ENCODE measurements at regions not wholly inside any gene's neighbourhood (a gene's known extent, or its start where the extent isn't known, plus 50 kb on each side); places are given as distances from the start of the nearest gene placed in this dataset.
"Not testable (repeated sequence)": the region's sequence is repeated elsewhere in the genome, so short reads cannot be mapped to it uniquely, and the experiment has no call there.

DNA sequence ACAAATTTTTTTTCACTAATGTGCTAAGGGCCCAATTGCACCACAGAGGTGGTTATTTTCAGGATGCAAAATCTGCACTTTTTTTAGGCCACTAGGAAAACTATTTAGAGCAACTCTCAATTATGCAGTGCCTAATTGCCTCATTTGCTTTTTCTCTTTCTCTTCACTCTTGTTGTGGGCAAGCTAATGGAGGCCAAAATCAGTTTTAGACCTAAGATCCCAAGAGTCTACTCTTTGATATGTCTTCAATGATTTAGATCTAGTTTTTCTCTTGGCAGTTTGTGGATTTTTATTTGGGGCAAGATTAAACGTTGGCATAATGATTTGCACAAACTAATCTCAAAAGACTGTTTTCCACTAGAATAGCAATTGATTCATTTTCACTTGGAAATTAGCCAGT lies 1996.9 kb downstream of the LRRC4C start:
- DNase-seq = no peak

DNA sequence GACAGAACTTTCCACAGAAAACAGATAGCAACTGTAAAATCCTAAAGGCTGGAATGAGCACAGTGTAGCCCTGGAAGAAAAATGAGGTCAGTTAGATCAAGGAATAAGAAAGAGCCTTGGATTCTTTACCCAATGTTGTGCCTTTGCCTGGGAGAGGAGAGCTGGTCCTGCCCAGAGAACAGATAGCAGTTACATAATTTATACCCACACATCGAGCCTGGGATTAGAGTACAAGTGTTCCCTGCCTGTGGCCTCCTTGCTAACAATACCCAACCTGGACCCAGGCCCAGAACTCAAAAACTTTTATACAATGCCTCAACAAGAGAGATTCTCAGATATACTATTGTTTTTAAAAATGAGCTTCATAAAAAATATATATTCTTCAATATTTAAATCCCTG lies 1998.4 kb downstream of the LRRC4C start:
- DNase-seq = no peak

DNA sequence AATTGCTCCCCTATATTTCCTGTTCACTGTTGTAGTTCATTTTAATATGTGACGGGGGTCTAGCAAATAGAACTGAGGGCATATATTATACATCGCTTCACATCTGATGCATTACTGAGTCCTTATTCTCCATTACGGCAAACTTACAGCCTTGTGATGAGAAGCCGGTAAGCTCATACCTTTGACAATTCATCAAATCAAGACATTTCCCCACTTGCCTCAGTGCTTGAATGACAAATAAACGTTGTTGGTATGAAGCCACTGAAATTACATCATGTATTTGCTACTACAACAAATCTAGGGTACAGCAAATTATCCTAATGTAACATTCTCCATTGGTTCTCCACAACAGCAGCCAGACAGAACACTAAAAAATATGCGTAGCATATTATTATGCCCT lies 1999.8 kb downstream of the LRRC4C start:
- no peak for DNase-seq

DNA sequence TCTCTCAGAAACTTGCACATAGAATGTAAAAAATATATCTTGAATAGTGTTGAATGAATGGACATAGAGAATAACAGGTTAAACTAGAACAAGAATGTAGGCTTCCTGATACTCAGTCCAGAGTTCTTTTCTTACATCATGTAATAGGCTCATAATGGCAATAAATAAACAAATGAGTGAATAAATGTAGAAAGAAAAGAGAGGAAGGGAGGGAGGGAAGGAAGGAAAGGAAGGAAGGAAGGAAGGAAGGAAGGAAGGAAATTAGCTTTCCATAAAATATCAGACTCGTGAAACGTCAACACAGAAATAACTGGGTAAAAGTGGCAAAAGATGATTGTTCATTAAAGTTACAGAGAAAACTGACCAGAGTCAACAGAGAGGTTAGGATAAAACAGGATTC lies 2001.0 kb downstream of the LRRC4C start:
- DNase-seq = no peak

DNA sequence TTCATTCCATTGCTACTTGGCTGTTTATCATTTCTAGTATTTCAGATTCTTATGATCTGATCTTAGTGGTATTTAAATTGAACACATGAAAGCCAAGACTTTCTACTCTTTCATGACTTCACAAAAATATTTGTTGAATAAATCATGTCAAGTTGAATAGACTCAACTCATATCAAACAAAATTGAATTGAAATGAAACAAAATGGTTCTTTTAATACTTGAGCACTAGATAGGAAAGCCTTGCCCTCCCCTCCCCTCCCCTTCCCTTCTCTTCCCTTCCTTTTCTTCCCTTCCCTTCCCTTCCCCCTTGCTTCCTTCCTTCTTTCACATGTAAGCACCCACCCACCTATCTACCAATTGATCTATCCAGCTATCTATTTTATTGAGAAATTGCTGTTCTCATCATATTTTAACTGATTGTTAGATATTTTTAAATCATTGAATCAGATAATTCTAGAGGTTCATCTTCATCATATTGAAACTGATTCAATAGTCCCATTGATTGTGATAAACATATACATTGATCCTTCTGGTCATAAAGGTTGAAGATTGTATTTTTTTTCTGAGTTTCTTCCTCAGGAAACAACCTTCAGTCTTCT lies 2015.9 kb downstream of the LRRC4C start:
- no peak for DNase-seq

DNA sequence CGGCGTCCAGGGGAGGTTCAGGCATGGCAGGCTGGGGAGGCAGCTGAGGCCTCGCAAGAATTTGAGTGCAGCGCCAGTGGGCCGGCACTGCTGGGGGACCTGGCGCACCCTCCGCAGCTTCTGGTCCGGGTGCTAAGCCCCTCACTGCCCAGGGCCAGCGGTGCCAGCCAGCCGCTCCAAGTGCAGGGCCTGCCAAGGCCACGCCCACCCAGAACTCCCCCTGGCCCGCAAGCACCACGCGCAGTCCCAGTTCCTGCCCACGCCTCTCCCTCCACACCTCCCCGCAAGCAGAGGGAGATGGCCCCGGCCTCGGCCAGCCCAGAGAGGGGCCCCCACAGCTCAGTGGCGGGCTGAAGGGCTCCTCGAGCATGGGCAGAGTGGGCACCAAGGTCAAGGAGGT lies 2017.3 kb downstream of the LRRC4C start:
- no peak for DNase-seq

DNA sequence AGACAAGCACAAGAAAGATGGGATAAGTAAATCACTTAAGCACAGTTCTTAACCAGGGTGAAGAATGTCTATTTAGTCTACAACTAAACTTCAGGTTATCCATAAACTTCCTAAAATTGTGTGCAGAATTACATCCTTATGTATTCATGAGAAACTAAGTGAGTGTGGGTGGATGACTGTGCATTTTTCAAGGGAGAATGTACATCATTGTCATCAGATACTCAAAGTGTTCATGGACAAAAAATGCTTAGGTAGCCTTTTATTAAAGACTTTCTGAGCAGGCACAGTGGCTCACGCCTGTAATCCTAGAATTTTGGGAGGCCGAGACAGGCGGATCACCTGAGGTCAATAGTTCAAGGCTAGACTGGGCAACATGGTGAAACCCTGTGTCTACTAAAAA lies 2023.8 kb downstream of the LRRC4C start:
- no peak for DNase-seq

DNA sequence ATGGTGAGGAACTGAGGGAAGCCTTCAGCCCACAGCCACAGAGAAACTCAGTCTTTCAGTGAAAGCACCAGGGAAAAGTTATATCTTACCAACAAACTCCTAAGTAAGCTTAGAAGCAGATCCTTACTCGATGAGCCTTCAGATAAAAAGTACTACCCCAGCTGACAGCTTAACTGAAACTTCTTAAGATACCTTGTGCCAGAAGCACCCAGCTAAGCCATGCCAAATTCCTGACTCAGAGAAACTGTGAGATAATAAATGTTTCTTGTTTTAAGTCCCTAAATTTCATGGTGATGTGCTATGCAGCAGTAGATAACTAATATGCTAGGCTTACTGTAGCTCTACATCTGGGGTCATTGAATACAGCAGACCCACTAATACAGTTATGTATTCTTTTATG lies 2025.0 kb downstream of the LRRC4C start:
- no peak for DNase-seq

DNA sequence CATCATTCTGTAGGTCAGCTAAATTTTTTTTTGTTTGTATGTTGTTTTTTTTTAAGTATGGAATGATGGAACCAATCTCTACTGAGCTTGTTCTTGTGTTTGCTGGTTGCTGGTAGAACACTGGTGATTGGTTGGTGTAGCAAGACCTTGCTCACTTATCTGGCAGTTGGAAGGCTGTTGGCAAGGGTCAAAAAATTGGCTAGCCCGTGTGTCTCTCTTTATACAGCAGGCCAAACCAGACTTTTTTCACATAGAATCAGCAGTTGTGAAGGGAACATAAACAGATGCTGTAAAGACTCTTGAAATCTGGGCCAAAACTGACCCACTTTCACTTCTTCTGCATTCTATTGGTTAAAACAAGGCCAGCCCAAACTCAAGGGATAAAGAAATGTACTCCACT lies 2026.5 kb downstream of the LRRC4C start:
- DNase-seq = no peak

DNA sequence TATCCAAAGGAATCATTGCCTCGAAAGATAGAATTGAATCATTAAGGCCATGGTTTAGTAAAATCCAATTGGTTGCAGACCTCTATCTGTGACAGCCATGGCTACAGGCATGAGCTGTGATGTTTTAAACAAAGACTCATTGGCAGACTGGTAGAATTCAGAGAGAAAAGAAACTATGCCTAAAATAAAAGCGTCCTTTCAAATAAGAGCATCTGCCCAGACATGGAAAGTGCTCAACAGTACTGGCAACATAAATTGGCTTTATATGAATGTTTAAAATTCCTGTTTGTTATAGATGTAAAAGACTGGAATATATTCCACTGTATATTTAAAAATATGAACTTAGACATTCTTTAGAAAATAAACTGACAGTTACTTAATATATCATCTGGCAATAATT lies 2034.2 kb downstream of the LRRC4C start:
- DNase-seq = no peak

DNA sequence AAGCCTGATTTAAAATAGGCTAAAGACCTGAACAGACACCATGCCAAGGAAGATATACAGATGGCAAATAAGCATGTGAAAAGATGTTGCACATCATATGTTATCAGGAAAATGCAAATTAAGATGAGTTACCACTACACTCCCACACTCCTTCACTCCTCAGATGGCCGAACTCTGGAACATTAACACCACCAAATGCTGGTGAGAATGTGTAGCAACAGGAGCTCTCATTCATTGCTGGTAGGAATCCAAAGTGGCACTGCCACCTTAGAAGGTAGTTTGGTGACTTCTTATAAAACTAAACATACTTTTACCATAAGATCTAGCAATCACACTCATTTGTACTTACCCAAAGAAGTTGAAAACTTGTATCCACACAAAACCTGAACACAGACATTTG lies 2047.3 kb downstream of the LRRC4C start:
- DNase-seq = no peak

DNA sequence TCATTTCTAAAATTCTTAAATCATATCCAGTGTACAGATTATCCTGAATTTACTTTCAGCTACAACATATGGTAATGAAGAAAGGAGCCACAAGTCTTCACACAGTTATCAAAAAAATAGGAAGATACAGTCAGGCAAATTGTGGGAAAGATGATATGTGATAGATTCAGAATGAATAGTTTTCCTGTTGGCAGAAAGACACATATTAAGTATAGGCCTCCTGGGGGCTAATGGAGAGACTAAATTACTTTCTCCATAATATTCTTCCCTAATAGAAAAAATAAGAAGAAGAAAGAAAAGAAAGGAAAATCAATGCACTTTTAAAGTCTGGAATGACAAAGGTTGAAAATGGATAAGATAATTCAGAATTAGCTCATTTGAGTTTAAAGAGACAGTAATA lies 2073.5 kb downstream of the LRRC4C start:
- no peak for DNase-seq

DNA sequence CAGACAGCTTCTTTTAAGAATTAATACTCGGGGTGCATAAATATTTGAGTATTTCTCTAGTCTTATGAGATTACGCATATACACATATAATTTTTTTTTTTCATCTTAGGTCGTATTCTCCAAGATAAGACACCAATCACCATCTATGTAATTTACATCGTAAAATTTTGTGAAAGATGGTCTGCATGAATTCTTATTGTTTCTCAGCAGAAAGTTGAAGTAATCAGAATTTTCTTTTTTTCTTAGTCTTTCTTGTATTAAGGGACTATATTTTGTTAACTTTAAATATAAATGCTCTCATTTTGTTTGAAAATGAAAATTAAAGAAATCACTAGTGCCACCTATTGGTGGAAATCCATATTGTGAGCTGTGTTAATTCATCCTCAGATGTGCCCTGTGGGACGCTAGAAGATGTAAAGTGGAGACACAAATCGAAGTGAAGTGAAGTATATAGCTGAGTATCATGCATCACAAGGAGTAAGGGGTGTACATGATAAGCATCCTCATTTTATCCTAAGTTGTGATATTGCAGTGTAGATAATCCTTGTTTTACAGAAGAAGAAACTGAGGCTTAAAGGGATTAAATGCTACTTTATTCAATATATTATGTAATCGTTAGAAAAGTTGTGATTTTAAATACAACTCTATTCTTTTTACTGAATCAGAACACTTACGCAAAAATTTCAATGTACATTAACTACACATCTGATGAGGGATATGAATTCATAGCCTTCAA lies 2084.3 kb downstream of the LRRC4C start:
- no peak for DNase-seq

DNA sequence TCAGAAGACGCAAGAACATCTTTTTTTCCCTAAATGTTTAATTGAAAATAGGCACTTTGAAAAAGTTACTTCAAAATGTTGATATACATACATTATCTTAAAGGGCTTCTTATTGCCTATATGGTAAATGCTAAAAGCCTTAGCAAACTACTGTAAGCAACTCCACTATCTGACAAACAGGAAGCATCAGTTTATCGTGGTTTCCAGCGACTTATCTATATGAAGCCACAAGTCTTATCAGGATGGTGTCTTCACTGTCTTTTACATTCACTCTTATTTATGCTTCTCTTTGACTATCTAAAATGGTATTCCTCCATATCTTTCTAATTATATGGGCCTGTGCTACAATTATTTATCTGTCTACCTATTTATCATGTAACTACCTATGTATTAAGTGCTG lies 2091.9 kb downstream of the LRRC4C start:
- no peak for DNase-seq

DNA sequence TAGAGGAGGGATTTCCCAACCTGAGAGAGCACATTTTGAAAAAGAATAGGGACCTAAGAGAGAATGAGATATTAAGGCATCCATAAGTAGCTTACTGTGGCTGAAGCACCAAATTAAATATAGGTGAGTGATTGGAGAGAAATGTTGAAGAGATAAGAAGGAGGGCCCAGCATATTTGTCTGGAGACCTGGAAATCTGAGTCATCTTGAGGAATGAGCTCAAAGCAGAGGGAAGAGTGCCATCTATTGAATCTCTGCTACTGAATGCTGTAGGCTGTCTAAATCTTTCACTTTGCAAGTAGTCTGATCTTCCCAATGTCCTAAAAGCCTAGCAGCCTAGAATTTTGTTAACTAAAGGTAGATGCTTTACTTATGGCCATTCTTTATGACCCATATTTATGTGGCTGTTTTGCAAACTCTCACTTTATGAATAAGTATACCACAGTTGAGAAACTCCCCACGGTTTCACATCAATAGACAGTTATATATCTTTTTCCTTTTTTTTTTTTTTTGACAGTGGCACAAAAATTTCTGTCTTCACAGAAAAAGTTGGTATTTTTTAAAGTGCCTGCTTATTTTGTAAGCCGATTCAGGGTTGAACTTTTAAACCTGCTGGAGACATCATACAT lies 2093.5 kb downstream of the LRRC4C start:
- no peak for DNase-seq

DNA sequence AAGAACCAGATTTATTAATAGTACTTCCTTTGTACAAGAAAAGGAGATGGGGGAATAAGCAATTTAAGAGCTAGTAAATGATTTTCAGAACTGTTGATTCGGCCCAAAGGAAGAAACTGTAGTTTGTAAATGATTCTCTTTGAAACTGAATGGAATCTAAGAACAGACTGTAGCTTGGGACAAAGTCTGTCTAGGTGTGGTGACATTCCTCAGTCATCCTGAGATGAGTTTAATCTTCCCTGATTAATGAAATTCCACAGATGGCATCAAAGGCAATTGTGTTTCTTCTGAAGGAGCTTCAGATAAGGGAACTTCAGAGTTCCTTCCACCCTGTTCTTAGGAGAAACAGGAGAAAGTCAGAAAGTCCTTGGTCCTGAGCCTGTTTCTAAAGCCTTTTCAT lies 2095.9 kb downstream of the LRRC4C start:
- DNase-seq = no peak

DNA sequence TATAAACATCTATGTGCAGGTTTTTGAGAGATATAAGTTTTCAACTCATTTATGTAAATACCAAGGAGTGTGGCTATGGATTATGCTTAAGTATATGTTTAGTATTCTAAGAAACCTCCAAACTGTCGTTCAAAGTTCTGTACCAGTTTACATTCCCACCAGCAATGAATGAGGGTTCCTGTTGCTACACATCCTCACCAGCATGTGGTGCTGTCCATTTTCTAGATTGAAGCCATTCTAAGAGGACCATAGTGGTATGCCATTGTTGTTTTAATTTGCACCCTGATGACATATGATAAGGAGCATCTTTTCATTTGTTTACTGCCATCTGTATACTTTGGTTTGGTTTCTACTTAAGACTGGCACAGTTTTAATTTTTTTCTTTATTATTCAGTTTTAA lies 2097.9 kb downstream of the LRRC4C start:
- no peak for DNase-seq

DNA sequence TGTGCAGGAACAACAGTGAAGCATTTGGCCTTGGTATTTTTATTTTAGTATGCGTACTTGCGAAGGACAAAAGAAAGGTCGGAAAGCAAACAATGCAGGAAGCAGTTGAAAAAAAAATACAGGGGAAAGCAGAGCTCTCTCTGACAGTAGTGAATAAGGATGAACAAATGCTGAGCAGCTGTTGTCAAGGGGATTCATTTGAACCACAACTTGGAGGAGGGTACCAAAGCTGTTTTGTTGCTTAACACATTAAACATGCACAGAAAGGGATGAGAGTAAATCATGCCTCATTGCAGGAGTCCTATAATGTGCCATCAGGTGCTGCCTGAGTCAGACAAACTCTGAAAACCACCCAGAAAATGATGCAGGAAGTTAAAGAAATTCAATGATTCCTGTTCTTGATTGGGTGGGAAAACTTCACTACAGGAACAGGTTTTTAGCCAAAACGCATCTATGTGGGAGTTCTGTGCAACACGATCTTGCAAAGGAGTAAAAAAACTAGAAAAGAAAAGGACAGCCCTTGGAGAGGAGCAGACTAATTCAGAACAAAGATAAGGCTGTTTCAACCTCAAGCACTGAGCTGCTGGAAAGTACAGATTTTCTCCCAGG lies 2113.5 kb downstream of the LRRC4C start:
- DNase-seq = no peak

DNA sequence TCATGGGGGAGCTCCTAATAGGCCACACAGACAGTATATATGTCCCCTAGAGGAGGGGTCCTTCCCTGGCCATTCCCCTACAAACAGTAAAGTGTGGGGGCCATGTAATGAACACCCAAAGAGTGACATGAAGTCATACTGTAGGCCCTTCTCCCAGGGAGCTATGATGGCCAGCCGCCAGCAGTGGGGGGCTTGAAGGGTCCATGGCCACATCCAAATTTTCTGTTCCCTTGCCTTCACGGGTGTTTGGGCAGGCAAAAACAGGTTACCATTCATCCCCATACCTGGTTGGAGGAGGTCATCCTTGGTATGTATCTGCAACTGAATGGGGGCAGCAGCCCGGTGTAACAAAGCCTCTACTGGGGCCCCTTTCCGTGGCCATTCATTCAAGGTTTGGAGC lies 2118.0 kb downstream of the LRRC4C start:
- no peak for DNase-seq

DNA sequence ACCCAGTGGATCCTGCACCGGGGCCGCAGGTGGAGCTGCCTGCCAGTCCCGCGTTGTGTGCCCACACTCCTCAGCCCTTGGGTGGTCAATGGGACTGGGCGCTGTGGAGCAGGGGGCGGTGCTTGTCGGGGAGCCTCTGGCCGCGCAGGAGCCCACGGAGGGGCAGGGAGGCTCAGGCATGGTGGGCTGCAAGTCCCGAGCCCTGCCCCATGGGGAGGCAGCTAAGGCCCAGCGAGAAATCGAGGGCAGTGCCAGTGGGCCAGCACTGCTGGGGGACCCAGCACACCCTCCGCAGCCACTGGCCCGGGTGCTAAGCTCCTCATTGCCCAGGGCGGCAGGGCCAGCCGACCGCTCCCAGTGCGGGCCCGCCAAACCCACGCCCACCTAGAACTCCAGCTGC lies 2126.4 kb downstream of the LRRC4C start:
- not testable (repeated sequence) for DNase-seq

DNA sequence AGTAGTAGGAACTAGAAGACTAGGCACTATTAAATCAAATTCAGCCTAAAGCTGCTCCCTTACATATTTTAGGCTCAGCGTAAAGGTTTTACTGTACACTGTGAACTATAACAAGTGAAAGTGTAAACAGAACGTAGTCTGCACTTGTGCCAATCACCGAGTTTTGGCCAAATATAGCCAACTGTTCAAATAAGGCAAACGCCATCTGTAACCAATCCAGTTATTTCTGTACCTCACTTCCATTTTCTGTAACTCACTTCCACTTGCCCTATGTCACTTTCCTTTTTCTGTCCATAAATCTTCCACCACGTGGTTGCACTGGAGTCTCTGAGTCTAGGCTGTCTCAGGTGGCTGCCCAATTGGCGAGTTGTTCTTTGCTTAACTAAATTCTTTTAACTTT lies 2132.2 kb downstream of the LRRC4C start:
- no peak for DNase-seq

DNA sequence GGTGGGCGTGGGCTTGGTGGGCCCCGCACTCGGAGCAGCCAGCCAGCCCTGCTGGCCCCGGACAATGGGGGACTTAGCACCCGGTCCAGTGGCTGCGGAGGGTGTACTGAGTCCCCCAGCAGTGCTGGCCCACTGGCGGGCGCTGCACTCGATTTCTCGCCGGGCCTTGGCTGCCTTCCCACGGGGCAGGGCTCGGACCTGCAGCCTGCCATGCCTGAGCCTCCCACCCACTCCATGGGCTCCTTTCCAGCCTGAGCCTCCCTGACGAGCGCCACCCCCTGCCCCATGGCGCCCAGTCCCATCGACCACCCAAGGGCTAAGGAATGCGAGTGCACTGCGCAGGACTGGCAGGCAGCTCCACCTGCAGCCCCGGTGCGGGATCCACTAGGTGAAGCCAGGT lies 2147.6 kb downstream of the LRRC4C start:
- not testable (repeated sequence) for DNase-seq

DNA sequence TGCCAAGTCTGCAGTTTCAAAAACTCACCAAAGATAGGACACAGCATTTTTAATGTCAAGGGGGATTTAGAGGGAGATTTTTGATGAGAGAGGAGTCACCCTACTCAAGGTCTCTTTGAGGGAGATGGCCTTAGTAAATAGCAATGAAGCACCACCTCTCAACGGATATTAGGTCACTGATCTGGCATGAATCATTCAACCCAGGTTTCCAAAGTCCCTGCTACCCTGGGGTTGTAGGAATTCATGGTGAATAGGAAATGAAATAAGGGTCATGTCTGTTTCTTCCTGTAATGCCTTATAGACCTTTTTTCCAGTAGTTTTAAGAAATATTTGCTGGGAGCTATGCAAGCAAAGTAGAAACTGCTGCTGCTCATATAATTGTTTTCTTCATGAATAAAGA lies 2154.9 kb downstream of the LRRC4C start:
- DNase-seq = no peak

DNA sequence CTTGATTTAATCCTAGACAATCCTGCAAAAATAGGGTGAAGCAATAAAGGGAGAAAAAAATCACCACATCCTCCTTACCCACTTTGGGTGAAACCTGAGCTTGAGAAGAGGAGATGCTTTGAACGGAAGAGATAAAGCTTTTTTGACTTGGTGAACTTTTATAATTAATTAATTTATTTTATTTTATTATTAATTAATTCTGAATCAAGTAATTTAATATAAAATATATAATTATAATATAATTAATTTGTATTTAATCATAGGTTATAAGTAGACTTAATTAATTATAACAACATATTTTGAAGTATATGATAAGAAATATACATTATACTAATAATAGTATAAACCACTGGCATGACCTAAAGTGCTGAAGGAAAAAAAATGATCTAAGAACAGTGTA lies 2164.8 kb downstream of the LRRC4C start:
- DNase-seq = no peak
